SK-N-MC (cell line): ENCODE measurements at regions not wholly inside any gene's neighbourhood (a gene's known extent, or its start where the extent isn't known, plus 50 kb on each side); places are given as distances from the start of the nearest gene placed in this dataset.

Experiments used
- DNase-seq: peaks from one replicate; pipeline ENCODE4 v3.0.0-alpha.2; 2011; ENCODE audit warnings: low read depth, low spot score
- H3K27ac ChIP-seq: fragments of 200-600 bp; sonication (generic); 2 replicates; pipeline ENCODE4 v1.5.1; 2016; ENCODE audit warnings: mixed run types
- H3K36me3 ChIP-seq: fragments of 200-600 bp; sonication (generic); 2 replicates; pipeline ENCODE4 v1.6.1; 2017; ENCODE audit warnings: antibody characterized with exemption, low read length, mixed read lengths; ENCODE audit not compliant: insufficient read depth
- H3K4me3 ChIP-seq: fragments of 200-600 bp; sonication (generic); 2 replicates; pipeline ENCODE4 v1.5.1; 2016
- H3K9ac ChIP-seq: fragments of 200-600 bp; sonication (generic); 2 replicates; pipeline ENCODE4 v1.8.0; 2017; ENCODE audit warnings: mixed run types, mixed read lengths; ENCODE audit not compliant: insufficient read length
- H3K9me3 ChIP-seq: fragments of 200-600 bp; sonication (generic); 2 replicates; pipeline ENCODE4 v1.6.1; 2017; ENCODE audit warnings: low read depth, mild to moderate bottlenecking, antibody characterized with exemption, low read length, moderate library complexity, mixed read lengths
- EZH2 ChIP-seq: fragments of 200-600 bp; sonication (generic); IDR thresholded peaks from one replicate; pipeline ENCODE4 v1.6.1; 2017; ENCODE audit warnings: antibody characterized with exemption
- FOXP2 ChIP-seq: optimal IDR thresholded peaks from 2 replicates; pipeline ENCODE3; 2011; ENCODE audit warnings: mild to moderate bottlenecking, moderate library complexity; ENCODE audit not compliant: insufficient read depth; ENCODE audit errors: extremely low read length, control extremely low read depth
- POLR2AphosphoS5 ChIP-seq: IDR thresholded peaks from 2 replicates; pipeline ENCODE4 v1.6.1; 2012; ENCODE audit warnings: mild to moderate bottlenecking, low read depth, low read length, borderline replicate concordance

GRCh38 chr6:101231606-101232235, 161.8 kb upstream of the GRIK2 start:
- no peak overlapping the region for H3K27ac ChIP-seq
- no peaks in the 10 kb centered on the region for H3K36me3 ChIP-seq
- no peaks in the 10 kb centered on the region for H3K9me3 ChIP-seq
- no peak for DNase-seq
- H3K4me3 ChIP-seq = no peak overlapping the region
- no peak overlapping the region for H3K9ac ChIP-seq
- TF ChIP-seq POLR2AphosphoS5 (no peak), EZH2 (no peak), FOXP2 (no peak)

- no peak overlapping the region for H3K4me3 ChIP-seq
- H3K27ac ChIP-seq = no peak overlapping the region
- no peaks in the 10 kb centered on the region for H3K9me3 ChIP-seq
- no peak for DNase-seq
- no peaks in the 10 kb centered on the region for H3K36me3 ChIP-seq
- no peak for TF ChIP-seq POLR2AphosphoS5
- TF ChIP-seq FOXP2 = no peak
- TF ChIP-seq EZH2 = no peak
- no peak overlapping the region for H3K9ac ChIP-seq
Observed at GRCh38 chr6:101232961-101233360, 160.5 kb upstream of the GRIK2 start.

- Histone ChIP-seq H3K27ac (no peak overlapping the region), H3K9ac (no peak overlapping the region), H3K9me3 (no peaks in the 10 kb centered on the region), H3K36me3 (no peaks in the 10 kb centered on the region), H3K4me3 (no peak overlapping the region)
- no peak for TF ChIP-seq POLR2AphosphoS5
- no peak for TF ChIP-seq FOXP2
- no peak for TF ChIP-seq EZH2
- DNase-seq = no peak
Observed at GRCh38 chr6:101236709-101237108, 156.8 kb upstream of the GRIK2 start.

GRCh38 chr6:101241442-101241841, 152.1 kb upstream of the GRIK2 start:
- Histone ChIP-seq H3K36me3 (no peaks in the 10 kb centered on the region), H3K9ac (no peak overlapping the region), H3K9me3 (no peaks in the 10 kb centered on the region; the same call in 1 of the 2 replicates), H3K4me3 (no peak overlapping the region), H3K27ac (no peak overlapping the region)
- no peak for TF ChIP-seq EZH2
- TF ChIP-seq POLR2AphosphoS5 = no peak
- no peak for TF ChIP-seq FOXP2
- DNase-seq = no peak

GRCh38 chr6:101249470-101249869, 144.0 kb upstream of the GRIK2 start:
- Histone ChIP-seq H3K4me3 (no peak overlapping the region), H3K9ac (no peak overlapping the region), H3K36me3 (no peaks in the 10 kb centered on the region), H3K9me3 (peaks cover 14% of the 10 kb centered on the region), H3K27ac (no peak overlapping the region)
- no peak for DNase-seq
- TF ChIP-seq POLR2AphosphoS5 = no peak
- TF ChIP-seq FOXP2 = no peak
- TF ChIP-seq EZH2 = no peak

- no peak for DNase-seq
- Histone ChIP-seq H3K9me3 (peaks cover 2% of the 10 kb centered on the region; the same call in 1 of the 2 replicates), H3K9ac (no peak overlapping the region), H3K27ac (no peak overlapping the region), H3K4me3 (no peak overlapping the region), H3K36me3 (no peaks in the 10 kb centered on the region)
- TF ChIP-seq POLR2AphosphoS5 = no peak
- no peak for TF ChIP-seq FOXP2
- TF ChIP-seq EZH2 = no peak
Observed at GRCh38 chr6:101257163-101257562, 136.3 kb upstream of the GRIK2 start.

GRCh38 chr6:101259505-101259904, 134.0 kb upstream of the GRIK2 start:
- TF ChIP-seq POLR2AphosphoS5 = no peak
- TF ChIP-seq EZH2 = no peak
- no peak for TF ChIP-seq FOXP2
- Histone ChIP-seq H3K9me3 (peaks cover 2% of the 10 kb centered on the region; the same call in 1 of the 2 replicates), H3K27ac (no peak overlapping the region), H3K36me3 (no peaks in the 10 kb centered on the region), H3K4me3 (no peak overlapping the region), H3K9ac (no peak overlapping the region)
- no peak for DNase-seq

GRCh38 chr6:101263596-101263995, 129.9 kb upstream of the GRIK2 start:
- H3K27ac ChIP-seq = no peak overlapping the region
- no peaks in the 10 kb centered on the region for H3K9me3 ChIP-seq
- H3K36me3 ChIP-seq = no peaks in the 10 kb centered on the region; the same call in 1 of the 2 replicates
- H3K4me3 ChIP-seq = no peak overlapping the region
- no peak for TF ChIP-seq FOXP2
- TF ChIP-seq POLR2AphosphoS5 = no peak
- no peak for TF ChIP-seq EZH2
- no peak overlapping the region for H3K9ac ChIP-seq
- DNase-seq = no peak

GRCh38 chr6:101266063-101266462, 127.4 kb upstream of the GRIK2 start:
- no peak overlapping the region for H3K4me3 ChIP-seq
- no peaks in the 10 kb centered on the region for H3K9me3 ChIP-seq
- H3K36me3 ChIP-seq = no peaks in the 10 kb centered on the region; the same call in 1 of the 2 replicates
- H3K9ac ChIP-seq = no peak overlapping the region
- no peak overlapping the region for H3K27ac ChIP-seq
- no peak for TF ChIP-seq EZH2
- TF ChIP-seq POLR2AphosphoS5 = no peak
- TF ChIP-seq FOXP2 = no peak
- no peak for DNase-seq
